ENCODE measurements at regions not wholly inside any gene's neighbourhood (a gene's known extent, or its start where the extent isn't known, plus 50 kb on each side); places are given as distances from the start of the nearest gene placed in this dataset.

- TF ChIP-seq, protein P1, sequence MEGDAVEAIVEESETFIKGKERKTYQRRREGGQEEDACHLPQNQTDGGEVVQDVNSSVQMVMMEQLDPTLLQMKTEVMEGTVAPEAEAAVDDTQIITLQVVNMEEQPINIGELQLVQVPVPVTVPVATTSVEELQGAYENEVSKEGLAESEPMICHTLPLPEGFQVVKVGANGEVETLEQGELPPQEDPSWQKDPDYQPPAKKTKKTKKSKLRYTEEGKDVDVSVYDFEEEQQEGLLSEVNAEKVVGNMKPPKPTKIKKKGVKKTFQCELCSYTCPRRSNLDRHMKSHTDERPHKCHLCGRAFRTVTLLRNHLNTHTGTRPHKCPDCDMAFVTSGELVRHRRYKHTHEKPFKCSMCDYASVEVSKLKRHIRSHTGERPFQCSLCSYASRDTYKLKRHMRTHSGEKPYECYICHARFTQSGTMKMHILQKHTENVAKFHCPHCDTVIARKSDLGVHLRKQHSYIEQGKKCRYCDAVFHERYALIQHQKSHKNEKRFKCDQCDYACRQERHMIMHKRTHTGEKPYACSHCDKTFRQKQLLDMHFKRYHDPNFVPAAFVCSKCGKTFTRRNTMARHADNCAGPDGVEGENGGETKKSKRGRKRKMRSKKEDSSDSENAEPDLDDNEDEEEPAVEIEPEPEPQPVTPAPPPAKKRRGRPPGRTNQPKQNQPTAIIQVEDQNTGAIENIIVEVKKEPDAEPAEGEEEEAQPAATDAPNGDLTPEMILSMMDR (IDR thresholded peaks at IDR 0.05; ENCODE audit: control extremely low read depth in 1 of 3, insufficient read depth in 1 of 3, low read depth in 1 of 3, low read length in 3 of 3), result no peak
- TF ChIP-seq SP4 (IDR thresholded peaks at IDR 0.05; ENCODE audit: low read length) (no peak), BCL11A (IDR thresholded peaks at IDR 0.05; ENCODE audit: low read depth in 2 of 2, low read length in 2 of 2) (no peak), ASH2L (IDR thresholded peaks at IDR 0.05; ENCODE audit: low read length) (no peak), RBBP5 (IDR thresholded peaks at IDR 0.05; ENCODE audit: borderline replicate concordance, low read depth, low read length) (no peak), SUZ12 (IDR thresholded peaks at IDR 0.05; ENCODE audit: low read length) (no peak), JUN (IDR thresholded peaks at IDR 0.05; ENCODE audit: low read depth, low read length) (no peak), EP300 (IDR thresholded peaks at IDR 0.05; ENCODE audit: borderline replicate concordance in 1 of 2, low read depth in 2 of 2, low read length in 2 of 2) (no peak), CREB1 (IDR thresholded peaks at IDR 0.05) (no peak), GABPA (IDR thresholded peaks at IDR 0.05; ENCODE audit: borderline replicate concordance, insufficient read depth, low read length) (no peak)
Observed at GRCh38 chr6:19986691-19987438, 149.7 kb downstream of the ID4 start (continued).

All from H1 (cell line).